Vagina (tissue), 2 donors: ENCODE measurements at regions not wholly inside any gene's neighbourhood (a gene's known extent, or its start where the extent isn't known, plus 50 kb on each side); places are given as distances from the start of the nearest gene placed in this dataset.

Experiments used
- DNase-seq, 2 donors: peaks; one replicate each; pipeline ENCODE4 v3.0.0-alpha.2; 2017; ENCODE audit errors: extremely low spot score in 2 of 2
- H3K27ac ChIP-seq: fragments of 200-600 bp; sonication (generic); one replicate; pipeline ENCODE4 v1.5.1; 2019
- H3K27me3 ChIP-seq: fragments of 200-600 bp; sonication (generic); one replicate; pipeline ENCODE4 v1.5.1; 2019
- H3K36me3 ChIP-seq, 2 donors: fragments of 200-600 bp; sonication (generic); one replicate each; pipeline ENCODE4 v1.5.1; 2017 to 2019
- H3K4me1 ChIP-seq: fragments of 200-600 bp; sonication (generic); one replicate; pipeline ENCODE4 v1.5.1; 2019
- H3K4me3 ChIP-seq, 2 donors: fragments of 200-600 bp; sonication (generic); 1 replicate in 1 of 2; 2 replicates in 1 of 2; pipeline ENCODE4 v1.5.1; 2016 to 2019
- H3K9me3 ChIP-seq: fragments of 200-600 bp; sonication (generic); one replicate; pipeline ENCODE4 v1.5.1; 2019
- POLR2A ChIP-seq, 2 donors: fragments of 450-650 bp; IDR thresholded peaks; one replicate each; pipeline ENCODE4 v1.6.1; 2017; ENCODE audit warnings: antibody characterized with exemption in 2 of 2, mild to moderate bottlenecking in 2 of 2, moderate library complexity in 2 of 2
- POLR2AphosphoS5 ChIP-seq, 2 donors: sonication (generic); formaldehyde crosslinking; IDR thresholded peaks; one replicate each; pipeline ENCODE4 v1.9.0; 2017; ENCODE audit warnings: antibody characterized with exemption in 2 of 2, mild to moderate bottlenecking in 2 of 2, low read depth in 1 of 2; ENCODE audit not compliant: insufficient read depth in 1 of 2
- intact Hi-C: fragments of 100-400 bp; cut with DNase I; formaldehyde crosslinking; loops from one replicate; pipeline ENCODE4 v1.15.1; 2023
- TF ChIP-seq, protein P1 (sequence below), 3 experiments: fragments of 450-650 bp in 2 of 3; fragments of 200-600 bp in 1 of 3; sonication (generic) in 1 of 3; IDR thresholded peaks; one replicate each; pipeline ENCODE4 v1.5.1; 2017 to 2019; ENCODE audit warnings: antibody characterized with exemption in 3 of 3, mild to moderate bottlenecking in 2 of 3, moderate library complexity in 2 of 3

DNA sequence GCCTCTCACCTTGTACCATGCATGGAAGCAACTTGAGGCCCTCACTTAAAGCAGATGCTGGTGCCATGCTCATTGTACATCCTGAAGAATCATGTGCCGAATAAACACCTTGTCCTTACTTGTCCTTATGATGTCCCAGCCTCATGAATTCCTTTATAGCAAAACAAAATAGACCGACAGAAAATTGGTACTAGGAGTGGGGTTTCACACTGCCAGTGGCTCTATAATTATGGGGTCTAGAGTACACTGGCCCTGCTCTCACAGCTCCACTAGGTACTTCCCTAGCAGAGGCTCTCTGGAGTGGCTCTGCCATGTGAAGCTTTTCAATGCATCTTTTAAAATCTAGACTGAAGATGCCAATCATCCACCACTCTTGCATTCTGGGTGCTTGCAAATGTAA, 101.2 kb downstream of the HTR1B start:
- no peak for DNase-seq
- intact Hi-C loops, result no loop called here
- Histone ChIP-seq H3K36me3 (no peaks in the 10 kb centered on the region), H3K4me3 (no peak overlapping the region), H3K27me3 (no peaks in the 10 kb centered on the region), H3K27ac (no peak overlapping the region), H3K4me1 (no peaks in the 10 kb centered on the region), H3K9me3 (no peaks in the 10 kb centered on the region)
- TF ChIP-seq POLR2A (IDR thresholded peaks at IDR 0.05) (no peak), POLR2AphosphoS5 (IDR thresholded peaks at IDR 0.05; ENCODE audit: insufficient read depth in 1 of 2, low read depth in 1 of 2) (no peak)
- TF ChIP-seq, protein P1, sequence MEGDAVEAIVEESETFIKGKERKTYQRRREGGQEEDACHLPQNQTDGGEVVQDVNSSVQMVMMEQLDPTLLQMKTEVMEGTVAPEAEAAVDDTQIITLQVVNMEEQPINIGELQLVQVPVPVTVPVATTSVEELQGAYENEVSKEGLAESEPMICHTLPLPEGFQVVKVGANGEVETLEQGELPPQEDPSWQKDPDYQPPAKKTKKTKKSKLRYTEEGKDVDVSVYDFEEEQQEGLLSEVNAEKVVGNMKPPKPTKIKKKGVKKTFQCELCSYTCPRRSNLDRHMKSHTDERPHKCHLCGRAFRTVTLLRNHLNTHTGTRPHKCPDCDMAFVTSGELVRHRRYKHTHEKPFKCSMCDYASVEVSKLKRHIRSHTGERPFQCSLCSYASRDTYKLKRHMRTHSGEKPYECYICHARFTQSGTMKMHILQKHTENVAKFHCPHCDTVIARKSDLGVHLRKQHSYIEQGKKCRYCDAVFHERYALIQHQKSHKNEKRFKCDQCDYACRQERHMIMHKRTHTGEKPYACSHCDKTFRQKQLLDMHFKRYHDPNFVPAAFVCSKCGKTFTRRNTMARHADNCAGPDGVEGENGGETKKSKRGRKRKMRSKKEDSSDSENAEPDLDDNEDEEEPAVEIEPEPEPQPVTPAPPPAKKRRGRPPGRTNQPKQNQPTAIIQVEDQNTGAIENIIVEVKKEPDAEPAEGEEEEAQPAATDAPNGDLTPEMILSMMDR (IDR thresholded peaks at IDR 0.05), result no peak

GRCh38 chr6:77361018-77361417, 102.3 kb downstream of the HTR1B start:
- Histone ChIP-seq H3K27ac (no peak overlapping the region), H3K4me1 (no peaks in the 10 kb centered on the region), H3K36me3 (no peaks in the 10 kb centered on the region), H3K9me3 (no peaks in the 10 kb centered on the region), H3K4me3 (no peak overlapping the region), H3K27me3 (no peaks in the 10 kb centered on the region)
- DNase-seq, result no peak
- no peak for TF ChIP-seq POLR2A (IDR thresholded peaks at IDR 0.05)
- no peak for TF ChIP-seq POLR2AphosphoS5 (IDR thresholded peaks at IDR 0.05; ENCODE audit: insufficient read depth in 1 of 2, low read depth in 1 of 2)
- TF ChIP-seq, protein P1 (IDR thresholded peaks at IDR 0.05), result no peak
- intact Hi-C loops, result no loop called here

GRCh38 chr6:77356821-77357220, 106.5 kb downstream of the HTR1B start:
- no peaks in the 10 kb centered on the region for H3K27me3 ChIP-seq
- no peak for TF ChIP-seq POLR2AphosphoS5 (IDR thresholded peaks at IDR 0.05; ENCODE audit: insufficient read depth in 1 of 2, low read depth in 1 of 2)
- TF ChIP-seq POLR2A (IDR thresholded peaks at IDR 0.05), result no peak
- TF ChIP-seq, protein P1 (IDR thresholded peaks at IDR 0.05), result no peak

DNA sequence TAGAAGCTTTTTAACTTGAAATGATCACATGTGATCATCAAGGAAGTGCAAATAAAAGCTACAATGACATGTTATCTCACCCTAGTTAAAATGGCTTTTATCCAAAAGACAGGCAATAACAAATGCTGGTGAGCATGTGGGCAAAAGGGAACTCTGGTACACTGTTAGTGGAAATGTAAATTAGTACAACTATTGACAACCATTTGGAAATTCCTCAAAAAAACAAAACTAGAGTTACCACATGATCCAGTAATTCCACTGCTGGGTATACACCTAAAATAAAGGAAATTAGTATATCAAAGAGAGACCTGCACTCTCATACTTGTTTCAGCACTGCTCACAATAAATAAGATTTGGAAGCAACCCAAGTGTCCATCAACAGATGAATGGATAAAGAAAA, 108.7 kb downstream of the HTR1B start:
- no peaks in the 10 kb centered on the region for H3K36me3 ChIP-seq
- no peak overlapping the region for H3K4me3 ChIP-seq
- TF ChIP-seq POLR2A (IDR thresholded peaks at IDR 0.05), result no peak
- no peak for TF ChIP-seq POLR2AphosphoS5 (IDR thresholded peaks at IDR 0.05; ENCODE audit: insufficient read depth in 1 of 2, low read depth in 1 of 2)
- TF ChIP-seq, protein P1 (IDR thresholded peaks at IDR 0.05), result no peak
- intact Hi-C loops, result no loop called here
- no peak overlapping the region for H3K27ac ChIP-seq
- no peaks in the 10 kb centered on the region for H3K4me1 ChIP-seq
- H3K9me3 ChIP-seq, result no peaks in the 10 kb centered on the region
- H3K27me3 ChIP-seq, result no peaks in the 10 kb centered on the region
- no peak for DNase-seq

More at GRCh38 chr6:77356821-77357220, 106.5 kb downstream of the HTR1B start:
- no peaks in the 10 kb centered on the region for H3K4me1 ChIP-seq
- no peak overlapping the region for H3K4me3 ChIP-seq
- H3K27ac ChIP-seq, result no peak overlapping the region
- DNase-seq, result no peak
- no peaks in the 10 kb centered on the region for H3K9me3 ChIP-seq
- intact Hi-C loops, result no loop called here
- H3K36me3 ChIP-seq, result no peaks in the 10 kb centered on the region

DNA sequence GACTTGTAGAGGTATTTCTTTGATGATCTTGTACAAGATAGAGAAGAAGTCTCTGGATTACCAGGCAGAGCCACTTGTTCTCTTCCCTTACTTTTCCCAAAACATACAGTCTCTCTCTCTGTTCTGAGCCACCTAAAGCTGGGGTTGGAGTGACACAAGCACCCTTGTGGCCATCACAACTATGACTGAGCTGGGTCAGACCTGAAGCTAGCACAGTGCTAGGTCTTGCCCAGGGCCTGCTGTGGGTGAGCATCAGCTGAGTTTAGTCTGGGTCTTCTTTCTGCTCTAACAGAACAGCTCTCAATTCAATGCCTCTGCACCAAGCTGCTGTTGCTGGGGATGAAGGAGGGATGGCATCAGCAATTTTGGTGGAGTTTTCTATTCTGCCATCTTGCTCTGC, 110.2 kb downstream of the HTR1B start:
- no peaks in the 10 kb centered on the region for H3K36me3 ChIP-seq
- no peaks in the 10 kb centered on the region for H3K4me1 ChIP-seq
- no peak for DNase-seq
- TF ChIP-seq, protein P1 (IDR thresholded peaks at IDR 0.05), result no peak
- TF ChIP-seq POLR2AphosphoS5 (IDR thresholded peaks at IDR 0.05; ENCODE audit: insufficient read depth in 1 of 2, low read depth in 1 of 2) (no peak), POLR2A (IDR thresholded peaks at IDR 0.05) (no peak)
- H3K27ac ChIP-seq, result no peak overlapping the region
- intact Hi-C loops, result no loop called here
- H3K9me3 ChIP-seq, result no peaks in the 10 kb centered on the region
- H3K4me3 ChIP-seq, result no peak overlapping the region
- H3K27me3 ChIP-seq, result no peaks in the 10 kb centered on the region
